Osteocyte (in vitro differentiated cells): ENCODE measurements at regions not wholly inside any gene's neighbourhood (a gene's known extent, or its start where the extent isn't known, plus 50 kb on each side); places are given as distances from the start of the nearest gene placed in this dataset.
A peak's percentile ranks its signal among the peaks of the same experiment; 100 is the strongest.

Experiments
- DNase-seq: peaks from one replicate; pipeline ENCODE4 v3.0.0; 2021; ENCODE audit warnings: mixed read lengths; ENCODE audit not compliant: unreplicated experiment; ENCODE audit errors: extremely low spot score
- H3K27ac Mint-ChIP-seq: one replicate; pipeline ENCODE4 v1.8.0; 2021; ENCODE audit warnings: mild to moderate bottlenecking, mixed read lengths; ENCODE audit not compliant: unreplicated experiment
- H3K27me3 Mint-ChIP-seq: one replicate; pipeline ENCODE4 v1.8.0; 2021; ENCODE audit warnings: mixed read lengths; ENCODE audit not compliant: unreplicated experiment
- H3K36me3 Mint-ChIP-seq: one replicate; pipeline ENCODE4 v1.8.0; 2021; ENCODE audit warnings: mixed read lengths; ENCODE audit not compliant: unreplicated experiment
- H3K4me1 Mint-ChIP-seq: one replicate; pipeline ENCODE4 v1.8.0; 2021; ENCODE audit warnings: mixed read lengths; ENCODE audit not compliant: unreplicated experiment
- H3K4me3 Mint-ChIP-seq: one replicate; pipeline ENCODE4 v1.8.0; 2021; ENCODE audit warnings: mild to moderate bottlenecking, moderate library complexity, mixed read lengths; ENCODE audit not compliant: unreplicated experiment
- H3K9me3 Mint-ChIP-seq: one replicate; pipeline ENCODE4 v1.8.0; 2021; ENCODE audit warnings: mixed read lengths; ENCODE audit not compliant: unreplicated experiment
- TF ChIP-seq, protein P1 (sequence below): fragments of 200-600 bp; sonication (generic); IDR thresholded peaks from 2 replicates; pipeline ENCODE4 v1.5.0; 2021; ENCODE audit warnings: antibody characterized with exemption, mild to moderate bottlenecking, moderate library complexity

DNA sequence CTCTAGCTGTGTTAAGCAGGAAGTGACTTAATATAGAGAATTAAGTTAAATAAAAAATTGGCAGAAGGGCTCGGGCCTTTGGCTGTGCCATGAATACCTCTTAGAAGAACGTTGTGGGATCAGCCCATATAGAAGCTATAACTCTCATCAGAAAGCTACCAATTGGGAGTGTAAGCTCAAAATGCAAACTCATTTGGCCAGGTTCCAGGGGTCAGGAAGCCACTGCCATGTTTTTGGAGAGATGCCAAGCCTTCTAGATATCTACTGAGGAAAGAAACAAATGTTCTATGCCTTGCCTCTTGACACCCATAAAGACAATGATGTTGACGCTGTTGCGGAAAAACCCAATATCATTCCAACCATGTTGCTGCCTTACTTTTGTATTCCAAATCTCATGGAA lies 475.2 kb upstream of the TGFBR2 start:
- Mint-ChIP-seq H3K27ac (no peak overlapping the region), H3K4me1 (no peaks in the 10 kb centered on the region), H3K4me3 (no peak overlapping the region), H3K27me3 (no peaks in the 10 kb centered on the region), H3K36me3 (no peaks in the 10 kb centered on the region), H3K9me3 (peaks cover 18% of the 10 kb centered on the region)
- TF ChIP-seq, protein P1, sequence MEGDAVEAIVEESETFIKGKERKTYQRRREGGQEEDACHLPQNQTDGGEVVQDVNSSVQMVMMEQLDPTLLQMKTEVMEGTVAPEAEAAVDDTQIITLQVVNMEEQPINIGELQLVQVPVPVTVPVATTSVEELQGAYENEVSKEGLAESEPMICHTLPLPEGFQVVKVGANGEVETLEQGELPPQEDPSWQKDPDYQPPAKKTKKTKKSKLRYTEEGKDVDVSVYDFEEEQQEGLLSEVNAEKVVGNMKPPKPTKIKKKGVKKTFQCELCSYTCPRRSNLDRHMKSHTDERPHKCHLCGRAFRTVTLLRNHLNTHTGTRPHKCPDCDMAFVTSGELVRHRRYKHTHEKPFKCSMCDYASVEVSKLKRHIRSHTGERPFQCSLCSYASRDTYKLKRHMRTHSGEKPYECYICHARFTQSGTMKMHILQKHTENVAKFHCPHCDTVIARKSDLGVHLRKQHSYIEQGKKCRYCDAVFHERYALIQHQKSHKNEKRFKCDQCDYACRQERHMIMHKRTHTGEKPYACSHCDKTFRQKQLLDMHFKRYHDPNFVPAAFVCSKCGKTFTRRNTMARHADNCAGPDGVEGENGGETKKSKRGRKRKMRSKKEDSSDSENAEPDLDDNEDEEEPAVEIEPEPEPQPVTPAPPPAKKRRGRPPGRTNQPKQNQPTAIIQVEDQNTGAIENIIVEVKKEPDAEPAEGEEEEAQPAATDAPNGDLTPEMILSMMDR: no peak
- DNase-seq: no peak

DNA sequence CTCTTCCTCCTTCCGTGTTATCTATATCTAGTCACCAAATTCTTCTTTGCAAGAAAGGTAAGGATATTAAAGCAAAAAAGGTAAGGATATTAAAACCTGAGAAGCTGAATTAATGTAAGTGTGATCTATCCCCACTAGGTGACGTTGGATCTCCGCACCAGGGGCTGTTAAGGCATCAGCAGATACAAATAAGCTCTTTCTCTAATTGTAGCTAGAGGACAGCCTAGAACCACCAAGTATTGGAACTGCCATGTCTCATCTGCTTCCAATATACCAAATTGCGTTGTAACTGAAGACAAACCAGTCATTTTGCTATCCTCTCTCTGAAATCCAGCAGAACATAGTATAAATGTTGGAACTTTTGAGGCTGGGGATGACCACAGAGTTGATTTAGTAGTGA lies 471.2 kb upstream of the TGFBR2 start:
- Mint-ChIP-seq H3K27ac (no peak overlapping the region), H3K27me3 (no peaks in the 10 kb centered on the region), H3K9me3 (peaks cover 12% of the 10 kb centered on the region), H3K36me3 (peaks cover 2% of the 10 kb centered on the region), H3K4me3 (no peak overlapping the region), H3K4me1 (no peaks in the 10 kb centered on the region)
- no peak for DNase-seq
- TF ChIP-seq, protein P1: peak; percentile 17

DNA sequence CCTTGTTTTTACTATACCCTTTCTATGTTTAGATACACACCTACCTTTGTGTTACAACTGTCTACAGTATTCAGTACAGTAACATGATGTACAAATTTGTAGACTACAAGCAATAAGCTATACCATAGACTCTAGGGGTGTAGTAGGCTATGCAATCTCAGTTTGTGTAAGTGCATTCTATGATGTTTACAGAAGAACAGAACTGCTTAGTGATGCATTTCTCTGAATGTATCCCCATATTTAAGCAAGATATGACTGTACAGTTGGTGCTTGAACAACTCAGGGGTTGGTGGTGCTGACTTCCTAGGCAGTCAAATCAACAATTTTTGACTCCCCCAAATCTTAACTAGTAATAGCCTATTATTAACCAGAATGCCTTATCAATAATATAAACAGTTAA lies 467.1 kb upstream of the TGFBR2 start:
- Mint-ChIP-seq H3K4me1 (no peaks in the 10 kb centered on the region), H3K9me3 (peaks cover 12% of the 10 kb centered on the region), H3K4me3 (no peak overlapping the region), H3K27me3 (no peaks in the 10 kb centered on the region), H3K36me3 (peaks cover 2% of the 10 kb centered on the region), H3K27ac (no peak overlapping the region)
- TF ChIP-seq, protein P1: no peak
- no peak for DNase-seq

DNA sequence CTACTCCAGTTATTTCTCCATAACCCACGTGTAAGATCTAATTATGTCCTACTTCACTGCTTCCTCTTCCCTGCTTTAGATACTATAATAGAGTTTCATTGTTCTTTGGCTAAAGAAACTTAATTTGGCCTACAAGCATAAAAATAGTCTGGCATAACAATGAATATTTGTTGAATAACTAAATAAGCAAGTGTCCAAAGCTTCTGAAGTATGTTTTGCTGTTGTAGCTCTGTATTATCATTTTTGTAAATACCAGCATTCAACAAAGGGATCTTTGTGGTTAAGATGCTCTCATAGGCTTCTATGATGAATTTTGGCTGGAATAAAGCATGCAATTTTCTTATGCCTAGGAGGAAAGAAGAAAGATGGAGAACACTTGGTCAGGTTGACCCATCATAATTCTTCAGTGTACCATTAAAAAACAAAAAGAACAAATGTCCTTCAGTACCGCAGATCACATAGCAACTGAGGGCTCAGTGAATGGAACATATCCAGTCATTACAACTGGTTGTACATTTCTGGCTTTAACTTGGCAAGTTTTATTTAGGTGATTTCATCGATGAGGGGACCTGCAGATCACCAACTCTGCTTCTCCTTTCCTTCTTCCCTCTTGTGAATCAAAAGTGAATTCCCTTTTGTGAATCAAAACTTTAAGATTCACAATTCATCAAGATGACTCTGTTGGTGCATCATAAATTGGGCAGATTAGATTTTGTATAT lies 465.9 kb upstream of the TGFBR2 start:
- H3K27ac Mint-ChIP-seq: no peak overlapping the region
- no peak overlapping the region for H3K4me3 Mint-ChIP-seq
- no peaks in the 10 kb centered on the region for H3K27me3 Mint-ChIP-seq
- TF ChIP-seq, protein P1: no peak
- peaks cover 2% of the 10 kb centered on the region for H3K36me3 Mint-ChIP-seq
- H3K4me1 Mint-ChIP-seq: no peaks in the 10 kb centered on the region
- no peak for DNase-seq
- peaks cover 12% of the 10 kb centered on the region for H3K9me3 Mint-ChIP-seq

DNA sequence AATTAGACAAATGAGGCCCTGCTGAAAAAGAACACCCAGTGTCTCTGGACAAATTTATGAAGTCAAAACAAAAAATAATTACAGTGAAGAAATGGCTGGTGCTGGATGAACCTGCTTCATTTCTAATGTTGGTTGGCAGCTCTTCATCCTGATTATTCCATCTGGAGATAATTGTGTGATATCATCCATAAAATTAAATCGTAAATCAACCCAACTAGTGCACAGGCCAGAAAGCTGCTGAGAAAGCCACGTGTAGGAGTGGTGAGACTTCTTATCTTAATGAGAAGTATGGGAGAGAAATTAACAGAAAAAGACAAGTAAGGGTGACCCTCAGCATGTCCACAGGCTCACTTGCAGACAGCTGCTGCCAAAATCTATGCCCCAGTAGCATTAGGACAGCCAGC lies 465.2 kb upstream of the TGFBR2 start:
- Mint-ChIP-seq H3K36me3 (peaks cover 2% of the 10 kb centered on the region), H3K4me1 (no peaks in the 10 kb centered on the region), H3K27me3 (no peaks in the 10 kb centered on the region), H3K4me3 (no peak overlapping the region), H3K27ac (no peak overlapping the region), H3K9me3 (peaks cover 7% of the 10 kb centered on the region)
- DNase-seq: no peak
- TF ChIP-seq, protein P1: no peak
